Urinary bladder (tissue), 3 donors: ENCODE measurements at regions not wholly inside any gene's neighbourhood (a gene's known extent, or its start where the extent isn't known, plus 50 kb on each side); places are given as distances from the start of the nearest gene placed in this dataset.
"Not testable (repeated sequence)": the region's sequence is repeated elsewhere in the genome, so short reads cannot be mapped to it uniquely, and the experiment has no call there.

Source experiments
- DNase-seq: peaks from one replicate; pipeline ENCODE4 v3.0.0-alpha.2; 2015; ENCODE audit errors: extremely low spot score
- H3K27ac ChIP-seq: one replicate; pipeline ENCODE4 v1.5.1; 2013; ENCODE audit warnings: low read depth, mild to moderate bottlenecking, moderate library complexity
- H3K36me3 ChIP-seq: one replicate; pipeline ENCODE4 v1.6.1; 2013; ENCODE audit warnings: mild to moderate bottlenecking, moderate library complexity; ENCODE audit not compliant: insufficient read depth
- H3K4me1 ChIP-seq: one replicate; pipeline ENCODE4 v1.6.1; 2013; ENCODE audit warnings: mild to moderate bottlenecking, moderate library complexity; ENCODE audit not compliant: insufficient read depth
- H3K4me3 ChIP-seq: one replicate; pipeline ENCODE4 v1.5.1; 2013; ENCODE audit warnings: low read depth, low read length
- WGBS: extraction: QIAGEN DNeasy Blood & Tissue Kit; methylation state at CpG from one replicate; pipeline ENCODE4 v1.1.7; 2013; 5-methylcytosine and 5-hydroxymethylcytosine counted together
- donor health status: healthy with polysubstance abuse.
- donor health status: healthy.

DNA sequence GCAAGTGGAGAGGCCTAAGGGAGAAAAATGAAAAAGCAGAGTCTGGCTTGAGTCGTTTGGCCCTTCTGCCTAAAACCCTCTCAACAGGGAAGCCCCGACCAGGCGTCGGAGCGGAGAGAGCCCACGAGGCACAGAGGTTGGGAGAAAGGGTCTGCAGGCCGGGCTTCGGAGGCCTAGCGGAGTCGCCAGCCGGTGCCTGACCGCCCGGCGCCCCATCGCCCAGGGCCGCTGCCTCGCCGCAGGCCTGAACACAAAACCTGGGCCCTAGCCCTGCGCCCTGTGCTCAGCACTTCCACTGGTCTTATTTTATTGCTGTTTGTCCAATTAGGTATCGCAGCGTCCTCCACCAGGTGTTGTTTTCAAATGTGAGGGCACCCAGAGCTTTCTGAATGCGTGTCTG lies 970.0 kb upstream of the DEFB115 start:
- not testable (repeated sequence) for H3K4me3 ChIP-seq, DNase-seq, H3K36me3 ChIP-seq, H3K4me1 ChIP-seq, H3K27ac ChIP-seq
- WGBS = 75% methylated on average over 22 of the region's 22 CpGs

DNA sequence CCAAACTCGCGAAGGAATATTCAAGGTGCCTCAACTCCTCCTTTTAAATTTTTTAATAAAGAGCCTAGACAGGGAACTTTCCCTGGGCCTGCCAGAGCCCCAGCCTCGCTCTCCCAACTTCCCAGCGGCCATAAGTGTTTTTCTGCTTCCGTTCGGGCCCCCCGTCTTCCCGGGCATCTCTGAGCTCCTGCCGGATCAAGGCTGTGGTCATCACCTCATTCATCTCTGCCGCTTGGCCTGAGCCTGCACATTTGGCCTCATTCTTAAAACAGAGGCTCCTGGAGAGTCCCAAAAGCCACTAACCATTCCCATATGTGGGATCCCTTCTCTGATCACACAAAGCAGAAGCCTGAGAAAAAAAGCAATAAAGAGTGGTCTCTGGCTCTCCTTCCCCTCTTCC lies 969.1 kb upstream of the DEFB115 start:
- no peak for DNase-seq
- H3K4me3 ChIP-seq = no peak overlapping the region
- no peak overlapping the region for H3K27ac ChIP-seq
- WGBS = 43% methylated on average over 10 of the region's 10 CpGs
- H3K4me1 ChIP-seq = no peaks in the 10 kb centered on the region
- no peaks in the 10 kb centered on the region for H3K36me3 ChIP-seq

DNA sequence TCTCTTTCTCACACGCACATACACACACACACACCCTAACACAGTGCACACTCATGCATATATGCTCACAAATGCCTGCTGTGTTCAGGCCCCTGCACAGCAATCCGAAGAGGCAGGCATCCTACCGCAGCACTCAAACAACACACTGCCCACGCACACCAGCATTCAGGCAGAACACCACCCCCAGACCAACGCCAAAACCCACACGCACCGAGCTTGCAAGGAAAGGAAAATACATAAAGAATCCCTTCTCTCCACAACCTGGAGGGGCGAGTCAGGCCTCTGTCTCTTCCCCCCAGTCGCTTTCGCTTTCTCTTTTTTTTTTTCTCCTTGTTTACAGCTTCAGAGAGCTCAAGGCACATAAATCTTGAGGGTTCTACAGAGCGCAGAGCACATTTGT lies 968.4 kb upstream of the DEFB115 start:
- H3K27ac ChIP-seq = peak overlapping the region; percentile 16
- not testable (repeated sequence) for H3K4me1 ChIP-seq, H3K4me3 ChIP-seq, H3K36me3 ChIP-seq, DNase-seq
- WGBS = 13% methylated on average over 11 of the region's 11 CpGs

DNA sequence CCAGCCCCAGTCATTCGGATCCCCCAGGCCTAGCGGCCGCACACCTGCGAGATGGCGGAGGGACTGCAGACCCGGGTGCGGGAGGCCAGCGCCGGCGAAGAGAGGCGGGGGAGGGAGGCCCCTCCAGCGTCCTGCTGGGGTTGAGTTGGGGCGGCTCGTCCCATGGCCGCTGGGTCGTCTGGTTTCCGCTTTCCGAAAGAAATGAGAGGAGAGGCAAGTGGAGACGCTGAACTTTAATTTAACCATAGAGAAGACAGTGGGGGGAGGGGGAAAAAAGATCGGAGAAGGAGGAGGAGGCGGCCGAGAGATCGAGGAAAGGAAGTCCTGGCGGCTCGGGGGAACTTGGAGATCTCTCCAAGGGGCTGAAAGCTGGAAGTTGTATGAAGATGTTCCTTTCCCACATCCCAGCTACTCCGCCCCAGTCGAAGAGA lies 967.7 kb upstream of the DEFB115 start:
- H3K36me3 ChIP-seq, H3K4me1 ChIP-seq, DNase-seq: not testable (repeated sequence)
- Histone ChIP-seq H3K4me3 (peak overlapping the region; percentile 29), H3K27ac (peak overlapping the region; percentile 71)
- WGBS = 4% methylated on average over 27 of the region's 27 CpGs

DNA sequence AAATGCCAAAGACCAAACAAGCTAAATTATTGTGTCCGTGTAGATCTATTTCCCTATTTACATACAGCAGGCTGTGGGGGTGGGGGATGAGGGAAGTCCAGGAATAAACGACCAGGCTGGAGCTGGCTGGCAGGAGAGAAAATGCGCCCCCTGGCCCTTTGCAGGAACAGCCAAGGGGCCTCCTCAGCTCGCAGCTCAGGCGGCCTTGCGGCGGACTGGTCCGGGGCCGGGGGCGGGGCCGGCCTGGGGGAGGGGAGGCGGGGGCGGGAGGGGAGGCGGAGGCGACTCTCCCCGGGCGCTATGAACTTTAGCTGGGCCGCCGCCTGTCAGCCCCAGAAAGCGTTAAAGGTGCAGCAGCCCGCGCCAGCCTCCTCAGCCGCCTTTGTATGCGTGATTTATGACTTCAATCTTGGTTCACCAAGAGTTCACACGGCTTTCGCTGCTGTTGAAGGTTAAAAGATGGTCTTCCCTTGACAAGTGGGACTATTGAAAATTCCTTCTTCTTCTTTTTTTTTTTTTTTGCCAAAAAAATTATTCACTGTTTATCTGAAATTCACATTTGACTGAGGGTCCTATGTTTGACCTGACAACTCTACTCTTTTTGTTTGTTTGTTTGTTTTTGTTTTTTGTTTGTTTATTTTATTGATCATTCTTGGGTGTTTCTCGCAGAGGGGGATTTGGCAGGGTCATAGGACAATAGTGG lies 967.0 kb upstream of the DEFB115 start:
- H3K4me3 ChIP-seq, H3K4me1 ChIP-seq, H3K36me3 ChIP-seq: not testable (repeated sequence)
- DNase-seq = peak; percentile 76
- 9% methylated on average over 27 of the region's 27 CpGs for WGBS
- H3K27ac ChIP-seq = peak overlapping the region; percentile 60

DNA sequence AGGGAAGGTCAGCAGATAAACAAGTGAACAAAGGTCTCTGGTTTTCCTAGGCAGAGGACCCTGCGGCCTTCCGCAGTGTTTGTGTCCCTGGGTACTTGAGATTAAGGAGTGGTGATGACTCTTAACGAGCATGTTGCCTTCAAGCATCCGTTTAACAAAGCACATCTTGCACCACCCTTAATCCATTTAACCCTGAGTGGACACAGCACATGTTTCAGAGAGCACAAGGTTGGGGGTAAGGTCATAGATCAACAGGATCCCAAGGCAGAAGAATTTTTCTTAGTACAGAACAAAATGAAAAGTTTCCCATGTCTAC lies 966.4 kb upstream of the DEFB115 start:
- not testable (repeated sequence) for H3K36me3 ChIP-seq, H3K4me3 ChIP-seq, H3K4me1 ChIP-seq, DNase-seq, H3K27ac ChIP-seq
- WGBS = 29% methylated on average over 3 of the region's 4 CpGs

DNA sequence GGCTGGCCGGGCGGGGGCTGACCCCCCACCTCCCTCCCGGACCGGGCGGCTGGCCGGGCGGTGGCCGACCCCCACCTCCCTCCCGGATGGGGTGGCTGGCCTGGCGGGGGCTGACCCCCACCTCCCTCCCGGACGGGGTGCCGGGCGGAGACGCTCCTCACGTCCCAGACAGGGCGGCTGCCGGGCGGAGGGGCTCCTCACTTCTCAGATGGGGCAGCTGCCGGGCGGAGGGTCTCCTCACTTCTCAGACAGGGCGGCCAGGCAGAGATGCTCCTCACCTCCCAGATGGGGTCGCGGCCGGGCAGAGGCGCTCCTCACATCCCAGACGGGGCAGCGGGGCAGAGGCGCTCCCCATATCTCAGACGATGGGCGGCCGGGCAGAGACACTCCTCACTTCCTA lies 965.8 kb upstream of the DEFB115 start:
- not testable (repeated sequence) for DNase-seq, H3K4me3 ChIP-seq, H3K36me3 ChIP-seq, H3K27ac ChIP-seq, H3K4me1 ChIP-seq
- 94% methylated on average over 32 of the region's 32 CpGs for WGBS

DNA sequence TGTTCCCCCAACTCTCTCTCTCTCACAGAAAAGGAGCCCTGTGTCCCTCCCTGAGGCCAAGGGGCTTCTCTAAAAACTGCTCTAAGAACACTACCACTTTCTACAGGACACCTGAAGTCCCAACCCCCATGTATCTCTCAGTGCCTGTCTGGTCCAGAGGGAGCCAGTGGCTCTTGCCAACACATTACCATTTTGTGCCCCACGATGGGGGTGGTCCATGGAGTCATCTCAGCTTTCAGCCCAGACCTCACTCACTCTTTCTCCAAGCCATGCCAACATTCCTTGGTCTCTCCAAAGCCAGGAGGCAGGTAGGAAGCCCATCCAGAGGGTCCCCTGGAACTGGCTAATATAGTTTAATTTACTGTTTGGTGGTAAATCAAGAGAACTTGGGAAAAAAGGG lies 962.1 kb upstream of the DEFB115 start:
- not testable (repeated sequence) for DNase-seq, H3K4me1 ChIP-seq, H3K27ac ChIP-seq, H3K4me3 ChIP-seq, H3K36me3 ChIP-seq
- 46% methylated on average over 1 of the region's 1 CpG for WGBS

DNA sequence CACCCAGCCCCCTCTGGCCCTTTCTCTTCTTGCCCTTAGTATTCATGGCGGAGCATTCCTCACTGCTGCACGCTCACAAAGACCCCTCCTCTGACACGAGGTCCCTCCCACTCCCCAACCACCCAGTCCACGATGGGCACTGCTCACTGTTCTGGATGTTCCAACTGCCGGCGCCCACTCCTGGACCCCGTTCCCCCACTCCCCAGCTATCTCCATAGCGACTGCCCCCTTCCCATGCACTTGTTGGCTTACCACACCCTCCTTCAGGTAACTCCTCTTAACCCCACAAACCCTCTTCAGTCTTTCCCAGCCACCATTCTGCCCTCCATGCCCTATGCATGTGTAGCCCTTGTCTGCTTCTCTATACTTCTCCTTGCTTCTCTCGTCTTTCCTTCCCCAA lies 961.5 kb upstream of the DEFB115 start:
- H3K36me3 ChIP-seq, DNase-seq, H3K4me3 ChIP-seq, H3K4me1 ChIP-seq, H3K27ac ChIP-seq: not testable (repeated sequence)
- 88% methylated on average over 5 of the region's 9 CpGs for WGBS

DNA sequence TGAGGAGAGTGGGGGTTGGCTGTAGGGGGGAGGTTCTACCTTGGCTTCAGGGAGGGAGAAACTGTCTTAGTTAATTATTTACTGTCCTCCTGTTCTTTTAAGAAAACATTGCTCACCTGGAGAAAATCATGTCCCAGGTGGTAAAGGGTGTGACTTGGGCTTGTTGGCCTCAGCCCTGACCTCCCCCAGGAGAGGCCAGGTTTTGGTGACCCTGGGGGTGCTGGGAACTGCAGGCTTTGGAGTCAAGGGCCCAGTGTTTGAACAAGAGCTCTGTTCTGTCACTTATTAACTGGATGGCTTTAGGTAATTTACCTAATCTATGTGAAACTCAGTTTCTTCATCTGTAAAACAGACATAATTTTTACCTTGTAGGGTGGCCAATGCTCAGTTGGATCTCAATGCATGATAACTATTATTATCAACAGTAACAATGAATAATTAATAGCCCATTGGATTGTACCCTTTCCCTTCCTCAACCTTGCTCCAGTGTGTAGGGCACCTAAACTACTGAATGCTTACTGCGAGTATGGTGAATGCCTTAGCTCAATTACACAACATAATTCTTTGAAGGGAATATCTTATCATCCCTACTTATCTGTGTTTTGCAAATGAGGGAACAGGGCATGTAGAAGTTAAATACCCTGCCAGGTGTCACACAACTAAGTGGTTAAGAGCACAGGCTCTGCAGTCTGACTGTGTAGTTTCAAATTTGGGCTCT lies 959.4 kb upstream of the DEFB115 start:
- H3K4me1 ChIP-seq, H3K27ac ChIP-seq, DNase-seq, H3K4me3 ChIP-seq, H3K36me3 ChIP-seq: not testable (repeated sequence)
- WGBS = 82% methylated on average over 1 of the region's 1 CpG

DNA sequence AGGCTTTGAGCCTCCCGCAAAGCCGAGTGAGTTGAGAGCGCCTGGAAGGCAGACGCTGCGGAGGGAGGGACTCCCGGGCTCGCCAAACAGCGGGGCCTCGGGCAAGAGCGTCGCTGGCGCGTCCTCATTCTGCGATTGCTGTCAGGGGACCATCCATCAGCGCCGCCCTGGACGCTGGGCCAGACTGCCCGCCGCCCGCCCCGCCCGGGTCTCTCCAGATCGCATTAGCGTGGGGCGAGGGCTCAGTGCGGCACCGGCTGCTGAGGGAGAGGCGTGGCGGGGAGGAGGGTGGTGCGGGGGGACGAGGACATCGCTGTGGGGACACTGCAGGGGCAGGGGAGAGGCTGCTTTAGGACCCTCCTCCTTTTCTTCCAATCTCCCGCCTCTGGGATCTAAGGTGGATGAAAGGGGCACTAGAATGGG lies 957.2 kb upstream of the DEFB115 start:
- WGBS = 3% methylated on average over 33 of the region's 33 CpGs
- H3K36me3 ChIP-seq, H3K4me3 ChIP-seq, DNase-seq, H3K4me1 ChIP-seq, H3K27ac ChIP-seq: not testable (repeated sequence)

DNA sequence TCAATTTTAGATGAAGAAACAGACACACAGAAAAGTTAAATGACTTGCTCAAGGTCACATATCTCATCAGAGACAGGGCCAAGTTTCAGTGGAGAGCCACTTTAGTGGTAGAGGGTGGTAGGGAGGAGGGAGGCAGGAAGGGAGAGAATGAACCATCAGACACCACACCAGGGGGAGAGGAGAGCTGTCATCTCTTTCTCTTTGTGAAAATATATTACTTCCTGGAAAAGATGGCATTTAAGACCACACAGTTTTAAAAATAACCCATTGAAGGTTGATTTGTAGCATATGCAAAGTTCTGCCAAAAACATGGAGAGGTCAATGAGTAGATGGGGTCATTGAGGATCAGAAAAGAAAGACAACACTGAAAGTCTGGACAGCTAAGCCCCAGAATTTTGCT lies 954.7 kb upstream of the DEFB115 start:
- not testable (repeated sequence) for H3K36me3 ChIP-seq, H3K4me3 ChIP-seq, DNase-seq, H3K4me1 ChIP-seq, H3K27ac ChIP-seq

DNA sequence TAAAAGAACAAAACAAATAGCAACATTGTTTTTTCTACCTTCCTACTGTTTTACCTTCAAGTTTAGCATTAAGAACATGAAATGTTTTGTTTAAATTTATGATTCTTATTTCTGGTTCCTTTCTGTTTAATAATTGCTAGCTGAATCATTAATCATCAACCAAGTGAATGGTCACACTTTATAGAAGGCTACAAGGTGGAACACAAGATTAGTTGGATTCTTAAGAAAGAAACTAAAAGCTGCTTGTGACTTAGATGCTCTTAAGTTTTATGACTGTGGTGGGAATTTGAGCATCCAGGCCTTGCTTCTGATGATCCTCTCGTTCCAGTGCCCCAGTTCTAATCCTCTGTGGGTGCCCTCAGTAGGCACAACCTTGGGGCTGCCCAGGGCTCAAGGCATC lies 947.5 kb upstream of the DEFB115 start:
- not testable (repeated sequence) for DNase-seq, H3K4me1 ChIP-seq, H3K27ac ChIP-seq, H3K36me3 ChIP-seq, H3K4me3 ChIP-seq
- 31% methylated on average over 1 of the region's 1 CpG for WGBS

DNA sequence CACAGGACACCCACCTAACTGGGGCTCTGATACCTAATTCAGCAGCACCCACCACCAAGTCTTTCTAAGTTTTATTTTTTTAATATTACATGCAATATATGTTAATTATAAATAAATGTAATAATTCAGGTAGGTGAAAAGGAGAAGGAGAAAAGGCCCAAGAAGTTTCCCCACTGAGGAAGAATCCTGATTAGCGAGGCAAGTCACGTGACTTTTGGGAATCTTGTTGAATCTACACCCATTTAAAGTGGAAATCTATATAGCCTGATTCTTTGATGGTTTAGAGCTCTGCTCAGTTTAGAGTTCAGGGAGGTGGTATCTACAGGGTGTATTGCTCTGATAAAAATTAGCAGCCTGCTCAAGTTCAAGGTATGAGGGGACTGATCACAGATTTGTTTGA lies 947.1 kb upstream of the DEFB115 start:
- 91% methylated on average over 2 of the region's 2 CpGs for WGBS

More for the DNA sequence above, 947.1 kb upstream of the DEFB115 start:
- not testable (repeated sequence) for H3K36me3 ChIP-seq, H3K4me3 ChIP-seq, H3K27ac ChIP-seq, H3K4me1 ChIP-seq, DNase-seq
